Erythroblast (primary cell): ENCODE measurements at regions not wholly inside any gene's neighbourhood (a gene's known extent, or its start where the extent isn't known, plus 50 kb on each side); places are given as distances from the start of the nearest gene placed in this dataset.

ENCODE experiments used
- GATA1 ChIP-seq: IDR thresholded peaks from 2 replicates; pipeline ENCODE4 v1.6.1; 2011; ENCODE audit warnings: low read depth, mild to moderate bottlenecking, control low read depth, low read length, moderate library complexity
- POLR2A ChIP-seq: IDR thresholded peaks from 2 replicates; pipeline ENCODE4 v1.6.1; 2011; ENCODE audit warnings: mild to moderate bottlenecking, low read length

DNA sequence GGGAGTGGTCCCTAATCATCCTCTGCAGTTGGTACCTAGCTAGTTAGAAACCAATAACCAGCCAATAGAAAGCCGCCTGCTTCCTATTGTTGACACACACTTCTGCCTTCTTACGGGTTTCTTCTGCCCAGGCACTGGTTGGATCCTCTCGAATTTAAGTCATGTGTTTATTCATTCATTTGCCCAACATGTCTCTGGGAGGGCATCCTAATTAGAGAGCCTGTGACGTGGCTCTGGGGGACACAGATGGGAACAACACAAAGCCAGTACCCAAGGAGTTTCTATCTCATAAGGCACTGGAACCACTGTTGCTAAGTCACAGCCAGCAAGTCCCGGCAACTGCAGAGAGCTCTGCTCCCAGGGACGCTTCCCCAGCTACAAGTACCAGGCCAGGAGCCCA lies 300.7 kb upstream of the TNRC6C start:
- TF ChIP-seq POLR2A = no peak
- no peak for TF ChIP-seq GATA1
